HG03354 (cell line): ENCODE measurements at regions not wholly inside any gene's neighbourhood (a gene's known extent, or its start where the extent isn't known, plus 50 kb on each side); places are given as distances from the start of the nearest gene placed in this dataset.
A peak's percentile ranks its signal among the peaks of the same experiment; 100 is the strongest.
"Not testable (repeated sequence)": the region's sequence is repeated elsewhere in the genome, so short reads cannot be mapped to it uniquely, and the experiment has no call there.

ENCODE experiments used
- ATAC-seq: cut with Tn5 transposase; IDR thresholded peaks from one replicate; pipeline ENCODE4 v1.9.1; 2021; ENCODE audit warnings: mild to moderate bottlenecking; ENCODE audit not compliant: unreplicated experiment, poor library complexity, severe bottlenecking

DNA sequence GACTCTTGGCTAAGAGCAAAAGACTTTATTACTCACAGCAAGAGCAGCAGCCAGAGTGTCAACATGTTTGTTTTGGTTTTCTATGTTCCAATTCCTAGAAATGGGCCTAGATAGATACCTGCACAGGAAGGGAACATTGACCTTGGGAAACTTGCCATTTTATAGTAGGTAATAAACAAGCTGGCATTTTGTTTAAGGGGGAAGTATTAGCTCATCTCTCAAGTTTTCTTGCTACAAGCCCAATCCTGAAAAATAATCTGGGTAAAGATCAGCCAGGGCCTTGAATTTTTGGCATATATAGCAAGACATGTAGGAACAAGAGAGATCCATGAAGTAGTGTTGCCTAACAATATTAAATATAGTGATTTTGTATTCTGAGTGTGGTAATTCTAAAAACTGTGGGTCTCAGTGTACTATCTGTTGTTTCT, 51.4 kb upstream of the RGL1 start:
- ATAC-seq, result no peak

DNA sequence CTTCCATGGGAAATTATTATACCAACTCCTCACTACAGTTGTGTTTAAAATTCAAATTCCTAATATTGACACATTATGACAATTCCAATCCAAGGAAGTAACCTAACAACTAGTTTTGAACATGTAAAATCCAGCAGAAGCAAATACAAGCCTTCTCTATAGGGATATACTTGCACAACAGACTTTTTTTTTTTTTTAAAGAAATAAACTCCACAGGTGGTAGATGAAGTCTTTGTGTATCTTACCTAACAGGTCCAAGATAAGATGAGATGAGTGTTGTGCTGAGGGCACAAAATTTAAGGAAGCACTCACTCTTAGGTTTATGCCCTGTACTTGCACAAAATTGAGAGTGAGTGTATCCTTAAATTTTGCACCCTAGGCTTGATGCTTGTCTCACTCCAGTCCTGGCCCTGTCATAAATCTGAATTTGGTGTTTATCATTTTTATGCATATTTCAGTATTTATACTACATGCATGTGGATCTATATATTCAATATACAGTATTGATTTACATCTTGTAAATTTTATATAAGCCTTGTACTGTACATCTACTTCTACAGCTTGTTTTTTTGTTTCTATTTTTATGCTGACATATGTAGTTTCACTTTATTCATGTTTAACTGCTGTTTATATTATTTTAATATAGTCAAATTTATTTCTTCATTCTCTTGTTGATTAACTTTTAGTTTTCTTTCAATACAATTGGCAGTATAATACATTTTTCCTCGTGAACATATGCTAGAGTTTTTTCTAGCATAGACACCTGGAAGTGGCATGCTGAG, 60.6 kb upstream of the RGL1 start:
- ATAC-seq, result no peak

DNA sequence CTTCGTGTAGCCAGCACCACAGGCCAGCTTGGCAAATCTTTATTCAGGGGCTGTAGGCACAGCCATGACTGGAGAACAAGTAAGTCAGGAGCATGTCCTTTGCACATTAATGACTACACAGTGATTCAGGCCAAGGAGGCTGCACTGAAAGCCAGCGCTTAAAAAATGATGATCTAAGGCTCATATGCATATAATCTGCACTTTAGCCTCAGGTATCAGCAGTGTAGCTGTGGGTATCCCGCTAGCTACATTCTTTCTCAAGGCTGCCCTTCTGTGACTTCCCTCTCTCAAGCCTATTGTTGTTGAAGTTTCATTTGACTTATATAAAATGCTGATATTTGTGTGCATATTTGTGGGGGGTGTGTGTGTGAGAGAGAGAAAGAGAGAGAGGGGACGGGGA, 62.6 kb upstream of the RGL1 start:
- no peak for ATAC-seq

DNA sequence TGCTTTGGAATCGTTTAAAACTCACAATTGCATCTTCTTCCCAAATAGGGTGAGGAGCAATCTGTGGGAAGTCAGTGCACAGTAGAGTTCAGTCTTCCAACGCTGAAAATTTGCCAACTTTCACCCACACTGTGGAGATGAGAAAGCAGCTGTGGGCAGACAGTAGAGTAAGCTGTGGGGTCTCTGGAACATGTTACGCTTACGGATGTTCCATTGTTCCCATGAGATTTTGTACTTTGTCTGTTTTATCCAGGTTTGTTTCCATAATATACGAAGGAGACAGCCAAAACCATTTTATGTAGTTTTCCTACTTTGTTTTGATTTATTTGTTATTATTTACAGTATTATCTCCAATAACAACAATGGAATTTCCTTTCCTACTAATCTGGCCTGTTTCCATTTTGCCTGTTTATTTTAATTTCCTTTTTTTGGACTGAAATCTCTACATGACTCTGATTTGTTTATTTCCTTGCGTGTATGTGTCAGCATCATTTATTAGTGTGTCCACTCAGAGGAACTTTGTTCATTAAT, 65.1 kb upstream of the RGL1 start:
- ATAC-seq, result no peak

DNA sequence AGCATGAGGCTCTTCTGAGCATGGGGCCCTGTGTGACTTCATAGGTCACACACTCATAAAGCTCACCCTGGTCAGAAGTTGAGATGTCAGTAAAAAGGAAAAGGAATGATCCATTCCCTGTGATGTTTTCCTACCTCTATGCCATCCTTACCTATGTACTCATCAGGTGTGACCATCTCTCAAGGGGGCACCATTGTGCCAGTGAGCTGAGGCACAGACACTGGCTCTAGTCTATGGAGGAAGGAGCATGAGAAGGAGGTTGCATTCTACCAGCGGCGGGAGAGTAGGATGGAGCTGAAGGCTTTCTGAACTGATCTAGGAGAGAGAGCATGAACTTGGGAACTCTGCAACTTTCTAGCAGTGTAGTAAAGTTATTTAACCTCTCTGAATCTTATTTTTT, 65.8 kb upstream of the RGL1 start:
- ATAC-seq, result no peak

DNA sequence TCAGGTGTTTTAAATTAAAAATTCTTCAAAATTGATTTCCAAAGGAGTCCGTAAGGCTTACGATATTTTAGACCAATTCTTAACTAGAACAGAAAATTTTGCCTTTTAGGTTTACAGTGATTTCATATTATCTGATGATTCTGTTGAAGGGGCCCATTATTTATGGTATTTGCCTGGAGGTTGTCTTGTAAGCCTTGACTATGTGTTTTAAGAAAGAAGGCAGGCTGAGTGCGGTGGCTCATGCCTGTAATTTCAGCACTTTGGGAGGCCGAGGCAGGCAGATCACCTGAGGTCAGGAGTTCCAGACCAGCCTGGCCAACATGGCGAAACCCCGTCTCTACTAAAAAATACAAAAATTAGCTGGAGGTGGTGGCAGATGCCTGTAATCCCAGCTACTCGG, 67.0 kb upstream of the RGL1 start:
- not testable (repeated sequence) for ATAC-seq

DNA sequence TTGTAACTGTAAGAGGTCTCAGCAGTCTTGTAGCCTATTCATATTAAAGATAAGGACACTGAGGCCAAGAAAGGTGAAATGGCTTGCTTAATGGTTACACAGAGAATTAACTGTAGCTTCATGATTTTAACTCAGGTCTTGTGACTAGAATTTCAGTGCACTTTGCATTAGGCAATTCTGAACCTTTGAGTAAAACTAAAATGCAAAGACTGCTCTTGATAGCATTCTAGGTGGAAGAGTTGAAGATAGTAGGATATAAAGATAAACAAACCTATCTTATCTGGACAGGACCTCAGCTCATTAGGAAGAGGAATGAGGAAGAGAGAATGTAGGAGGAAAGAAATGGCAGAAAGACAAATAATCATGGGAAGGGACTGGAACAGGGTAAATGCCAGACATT, 68.6 kb upstream of the RGL1 start:
- no peak for ATAC-seq

DNA sequence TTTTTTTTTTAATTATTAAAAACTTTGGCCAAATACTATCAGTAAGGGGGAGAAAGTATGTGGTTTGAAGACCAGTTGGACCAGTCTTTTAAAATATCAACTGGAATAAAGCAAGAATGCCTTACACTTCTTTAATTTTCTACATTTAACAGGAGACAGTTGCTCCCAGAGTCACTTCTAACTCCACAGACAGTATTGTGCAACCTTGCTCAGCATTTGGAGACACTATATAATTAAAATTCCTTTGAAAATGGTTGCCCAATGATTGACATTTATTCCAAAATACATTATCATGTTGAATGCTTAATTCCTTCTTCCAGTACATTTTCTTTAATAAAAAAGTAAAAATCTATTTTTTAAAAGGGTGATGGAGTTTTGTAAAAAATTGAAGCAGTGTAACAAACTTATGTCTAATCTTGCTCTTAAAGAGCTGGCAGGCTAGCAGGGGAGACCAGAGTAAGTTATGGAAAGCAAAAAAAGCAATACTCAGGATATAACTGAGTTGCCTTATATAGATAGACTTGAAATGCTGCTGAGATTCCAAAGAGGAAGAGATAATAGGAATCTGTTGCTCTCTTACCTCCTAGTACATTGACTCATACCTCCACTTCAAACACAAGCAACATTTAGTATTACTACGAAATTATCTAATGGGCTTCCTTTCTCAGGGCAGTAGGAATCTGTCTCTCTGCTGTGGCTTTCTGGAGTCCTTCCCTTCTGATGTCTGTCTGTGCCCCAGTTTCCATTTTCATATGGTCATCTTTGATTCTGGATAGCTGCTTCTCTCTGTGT, 69.7 kb upstream of the RGL1 start:
- no peak for ATAC-seq

DNA sequence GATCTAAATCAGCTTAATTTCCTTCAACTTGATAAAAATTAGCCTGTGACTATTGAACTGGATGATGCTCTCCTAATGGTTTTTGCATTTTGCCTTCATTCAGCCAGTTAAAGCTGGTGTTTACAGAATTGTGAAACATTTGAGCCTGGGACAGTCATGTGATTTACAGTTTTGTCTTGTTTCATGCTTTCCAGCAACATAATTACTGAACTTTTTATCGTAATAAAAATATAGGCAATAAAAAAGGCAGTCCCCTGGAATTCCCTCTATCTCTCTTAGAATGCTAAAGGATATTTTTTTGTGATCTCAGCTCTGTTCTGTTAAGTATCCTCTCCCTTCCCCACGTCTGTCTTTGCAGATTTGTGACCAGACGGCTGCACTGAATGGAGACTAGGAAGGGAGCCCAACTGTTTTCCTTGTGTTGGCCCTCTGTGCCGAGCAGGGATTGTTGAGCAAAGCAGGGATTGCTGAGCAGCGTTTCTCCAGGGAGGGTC, 70.3 kb upstream of the RGL1 start:
- no peak for ATAC-seq

DNA sequence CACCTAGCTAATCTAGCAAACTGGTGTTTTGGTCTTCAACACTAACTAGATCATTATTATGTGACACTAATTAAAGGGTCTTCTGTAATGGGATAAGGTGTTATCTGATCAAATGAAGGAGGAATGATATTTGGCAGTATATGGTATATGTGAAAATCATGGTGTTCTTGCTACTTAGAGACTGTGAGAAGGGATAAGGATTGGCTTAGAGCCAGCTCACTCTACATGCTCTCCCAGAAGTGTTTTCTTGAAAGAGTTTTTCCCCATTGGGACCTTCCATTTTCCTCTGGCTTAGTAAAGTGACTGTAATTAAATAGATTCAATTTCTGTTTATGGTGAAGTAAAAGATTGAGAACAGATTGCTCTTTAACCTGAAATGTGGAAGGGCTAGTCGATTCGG, 71.2 kb upstream of the RGL1 start:
- ATAC-seq, result no peak

DNA sequence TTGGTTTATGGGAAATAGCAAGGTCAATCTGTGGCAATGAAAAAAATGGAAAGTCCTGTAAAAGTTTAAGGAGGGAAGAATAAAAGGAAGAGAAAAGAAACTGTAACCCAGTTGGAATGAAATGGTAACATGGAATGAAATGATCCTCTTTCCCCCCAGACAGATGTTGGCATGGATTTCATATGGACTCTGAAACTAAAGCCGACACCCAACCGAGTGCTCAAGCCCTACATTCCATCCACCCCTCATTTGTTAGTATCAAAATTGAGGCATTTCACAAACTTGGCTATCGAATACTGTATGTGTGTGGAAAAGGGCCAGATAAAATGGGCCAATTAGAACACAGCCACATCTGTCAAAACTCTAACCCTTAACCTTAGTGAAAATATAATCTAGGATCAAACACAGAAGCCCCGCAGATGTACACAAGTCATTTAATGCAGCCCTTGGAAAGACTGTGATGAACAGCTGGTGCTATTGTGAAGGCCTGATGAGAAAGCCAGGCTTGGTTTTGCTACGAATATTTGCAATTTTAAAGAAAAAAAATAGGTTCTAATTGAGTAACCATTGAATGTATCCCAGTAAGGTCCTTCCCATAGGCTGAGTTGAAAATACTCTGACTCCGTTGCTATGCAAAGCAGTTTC, 72.6 kb upstream of the RGL1 start:
- no peak for ATAC-seq

DNA sequence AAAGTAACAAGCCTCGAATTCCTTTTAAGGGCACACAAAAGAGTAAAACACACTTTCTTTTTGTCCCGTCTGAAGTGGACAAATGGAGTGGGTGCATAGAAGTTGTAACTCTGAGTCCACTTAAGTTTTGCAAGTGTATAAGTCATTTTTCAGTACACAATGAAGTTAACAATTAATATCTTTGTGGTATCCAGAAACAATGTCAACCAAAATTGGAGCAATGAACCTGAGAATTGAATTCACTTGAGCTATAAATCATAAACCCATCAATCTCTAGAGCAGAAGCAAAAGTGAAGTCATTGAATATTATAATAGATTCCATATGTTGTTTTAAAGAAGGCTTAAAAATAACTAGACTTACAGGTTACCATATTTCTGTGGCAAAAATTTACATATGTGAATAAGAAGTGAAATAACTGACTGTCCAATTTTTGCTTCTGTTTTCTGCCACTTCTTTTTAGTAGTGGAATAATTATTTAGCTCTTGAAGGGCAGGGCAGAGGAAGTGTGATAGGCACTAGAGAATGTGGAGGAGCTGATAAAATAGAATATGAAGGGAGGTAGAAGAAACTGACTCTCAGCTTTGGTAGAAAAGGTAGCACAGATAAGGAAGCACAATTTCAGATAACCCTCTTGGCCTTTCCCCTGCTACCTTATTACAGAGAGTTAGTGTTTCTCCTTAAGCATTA, 73.9 kb upstream of the RGL1 start:
- ATAC-seq, result peak; percentile 50

DNA sequence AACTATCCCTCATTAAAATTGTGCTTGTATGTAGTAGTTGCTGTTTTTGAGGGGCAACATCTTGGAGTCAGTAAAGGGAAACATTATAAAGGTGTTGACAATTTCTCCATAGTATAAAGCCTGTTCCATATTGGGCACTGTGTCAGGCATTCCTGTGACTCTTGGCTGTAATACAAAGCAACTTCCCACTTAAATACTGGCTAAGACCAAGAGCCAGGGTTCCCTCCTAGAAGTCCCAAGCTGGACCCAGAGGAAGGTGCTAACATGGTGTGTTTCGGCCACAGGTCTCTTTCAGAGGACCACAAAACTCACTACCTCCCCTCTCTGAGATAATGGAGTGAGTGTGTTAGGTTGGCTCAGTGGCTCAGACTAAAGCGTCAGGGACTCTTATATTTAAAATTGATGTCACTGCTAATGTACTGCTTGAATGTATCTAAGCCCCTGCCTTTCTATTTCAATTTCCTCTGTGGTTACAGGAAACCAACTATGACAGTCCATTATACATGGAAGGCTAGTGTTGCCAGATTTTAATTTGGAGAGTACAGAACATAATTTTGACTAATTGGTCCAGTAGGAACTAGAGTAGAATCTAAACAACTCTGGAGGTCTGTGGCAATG, 74.7 kb upstream of the RGL1 start:
- peak; percentile 53 for ATAC-seq

DNA sequence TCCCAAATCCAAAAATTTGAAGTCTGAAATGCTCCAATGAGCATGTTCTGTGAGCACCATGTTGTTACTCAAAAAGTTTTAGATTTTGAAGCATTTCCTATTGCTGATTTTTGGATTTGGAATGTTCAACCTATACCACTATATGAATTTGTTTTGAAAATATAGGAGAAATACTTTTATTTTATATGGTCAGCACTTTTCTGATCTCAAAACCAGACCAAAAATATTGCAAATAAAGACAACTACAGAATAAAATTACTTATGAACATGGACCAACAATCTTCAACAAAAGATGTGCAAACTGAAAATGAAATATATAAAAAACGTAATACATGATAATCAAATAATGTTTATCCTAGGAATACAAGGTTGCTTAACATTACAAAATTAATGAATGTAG, 73.7 kb upstream of the APOBEC4 start:
- ATAC-seq, result no peak

DNA sequence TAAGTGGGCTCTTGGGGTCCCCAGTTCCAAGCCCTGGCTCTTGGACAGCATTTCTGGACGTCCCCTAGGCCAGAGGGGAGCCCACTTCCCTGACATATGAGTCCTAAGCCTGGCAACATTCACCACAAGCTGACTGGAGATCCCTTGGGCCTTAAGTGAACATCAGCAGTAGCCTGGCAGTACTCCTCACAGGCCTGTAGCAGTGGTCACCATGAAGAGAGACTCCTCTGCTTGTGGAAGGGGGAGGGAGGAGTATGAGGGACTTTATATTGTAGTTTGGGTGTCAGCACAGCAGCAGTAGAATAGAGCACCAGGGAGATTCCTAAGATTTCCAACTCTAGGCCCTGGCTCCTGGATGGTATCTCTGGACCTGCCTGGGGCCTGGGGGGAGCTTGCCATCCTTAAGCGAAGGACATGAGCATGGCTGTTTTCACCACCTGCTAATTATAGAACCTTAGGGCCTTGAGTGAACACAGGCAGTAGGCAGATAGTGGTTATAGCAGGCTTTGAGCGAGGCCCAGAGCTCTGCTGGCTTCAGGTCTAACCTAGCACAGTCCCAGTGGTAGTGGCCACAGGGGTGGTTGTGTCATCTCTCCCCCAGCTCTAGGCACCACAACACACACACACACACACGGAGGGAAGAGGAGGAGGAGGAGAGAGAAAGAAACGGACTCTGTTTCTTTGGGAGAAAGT, 71.4 kb upstream of the APOBEC4 start:
- ATAC-seq, result no peak

DNA sequence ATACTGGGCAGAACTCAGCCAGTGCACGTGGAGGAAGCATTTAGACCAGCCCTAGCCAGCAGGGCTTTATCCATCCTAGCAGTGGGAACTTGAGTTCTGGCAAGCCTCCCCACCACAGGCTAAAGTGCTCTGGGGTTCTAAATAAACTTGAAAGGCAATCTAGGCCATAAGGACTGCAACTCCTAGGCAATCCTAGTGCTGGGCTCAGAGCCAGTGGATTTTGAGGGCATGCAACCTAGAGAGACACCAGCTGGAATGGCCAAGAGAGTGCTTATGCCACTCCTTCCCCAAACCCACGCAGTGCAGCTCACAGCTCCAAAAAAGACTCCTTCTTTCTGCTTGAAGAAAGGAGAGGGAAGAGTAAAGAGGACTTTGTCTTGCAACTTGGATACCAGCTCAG, 70.5 kb upstream of the APOBEC4 start:
- no peak for ATAC-seq

DNA sequence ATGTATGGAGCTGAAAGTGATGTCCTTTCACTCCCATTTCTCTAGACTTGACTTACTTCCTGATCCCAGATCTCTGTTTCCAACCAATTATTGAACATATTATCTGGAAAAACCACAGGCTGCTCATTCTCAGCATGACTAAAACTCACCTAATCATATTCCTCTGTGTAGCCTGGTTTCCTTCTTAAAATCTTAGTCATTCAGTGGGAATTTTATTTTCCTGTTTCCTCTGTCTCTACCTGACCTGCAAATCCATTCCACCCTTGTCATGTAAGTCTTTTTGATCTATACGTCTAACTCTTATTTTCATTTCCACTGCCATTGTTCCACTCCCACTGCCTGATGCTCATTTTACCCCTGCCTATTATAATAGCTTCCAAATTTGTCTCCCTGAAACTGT, 67.9 kb upstream of the APOBEC4 start:
- ATAC-seq, result no peak

DNA sequence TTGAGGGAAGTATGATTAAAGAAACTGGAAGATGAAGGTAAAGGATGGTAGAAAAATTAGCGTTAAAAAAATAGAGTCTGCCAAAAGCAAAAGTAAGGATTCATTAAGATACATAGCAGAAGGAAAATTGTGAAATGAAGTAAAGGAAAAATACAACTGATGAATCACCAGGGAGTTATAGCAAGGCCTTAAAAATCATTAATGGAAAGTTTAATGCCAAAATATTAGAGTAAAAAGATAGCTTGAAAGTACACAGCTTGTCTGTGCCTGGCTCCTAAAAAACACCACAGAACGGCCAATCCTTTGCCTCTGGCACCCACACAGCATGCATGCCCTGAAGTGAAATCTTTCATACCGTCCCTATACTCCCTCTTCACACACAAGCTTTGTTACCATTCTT, 66.9 kb upstream of the APOBEC4 start:
- ATAC-seq, result no peak

DNA sequence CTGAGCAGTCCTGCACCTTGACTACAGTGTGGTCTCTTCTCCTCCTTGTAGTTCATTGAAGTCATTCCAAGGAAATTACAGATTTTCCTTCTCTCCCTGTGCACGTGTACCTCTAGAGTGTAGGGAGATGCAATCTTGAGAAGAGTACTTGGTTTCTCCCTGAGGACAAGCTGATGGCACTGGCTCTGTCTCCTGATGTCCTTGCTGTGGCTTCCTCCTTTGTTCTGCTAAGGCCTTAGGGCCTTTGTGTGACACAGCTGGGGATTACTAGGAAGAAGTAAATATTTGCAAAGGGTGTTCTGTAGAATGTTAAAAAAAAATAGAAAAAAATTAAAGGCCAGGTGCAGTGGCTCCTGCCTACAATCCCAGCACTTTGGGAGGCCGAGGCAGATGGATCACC, 66.2 kb upstream of the APOBEC4 start:
- no peak for ATAC-seq
